ENCODE measurements at regions not wholly inside any gene's neighbourhood (a gene's known extent, or its start where the extent isn't known, plus 50 kb on each side); places are given as distances from the start of the nearest gene placed in this dataset.

GRCh38 chr10:107686095-107686494, 521.6 kb upstream of the SORCS1 start:
- TF ChIP-seq CTCF (IDR thresholded peaks at IDR 0.05; ENCODE audit: poor library complexity) (no peak), EZH2 (IDR thresholded peaks at IDR 0.05; ENCODE audit: borderline replicate concordance) (no peak), EZH2phosphoT487 (IDR thresholded peaks at IDR 0.05; ENCODE audit: low read depth, severe bottlenecking, unreplicated experiment) (no peak)
